IMR-90 (cell line): ENCODE measurements at regions not wholly inside any gene's neighbourhood (a gene's known extent, or its start where the extent isn't known, plus 50 kb on each side); places are given as distances from the start of the nearest gene placed in this dataset.

Experiments used
- BHLHE40 ChIP-seq: fragments of 150-350 bp; IDR thresholded peaks from 2 replicates; pipeline ENCODE4 v1.6.1; 2016; ENCODE audit warnings: mild to moderate bottlenecking, low read depth, low read length
- CEBPB ChIP-seq: IDR thresholded peaks from 2 replicates; pipeline ENCODE4 v1.6.1; 2012; ENCODE audit warnings: low read depth, low read length, improper control_type of control experiment
- FOS ChIP-seq: fragments of 150-350 bp; IDR thresholded peaks from 2 replicates; pipeline ENCODE4 v1.6.1; 2016; ENCODE audit warnings: low read depth, low read length
- MAFK ChIP-seq: IDR thresholded peaks from 2 replicates; pipeline ENCODE4 v1.6.1; 2012; ENCODE audit warnings: low read depth, low read length, improper control_type of control experiment
- MAZ ChIP-seq: IDR thresholded peaks from 2 replicates; pipeline ENCODE4 v1.6.1; 2012; ENCODE audit warnings: low read depth, mild to moderate bottlenecking, low read length, improper control_type of control experiment, moderate library complexity, borderline replicate concordance
- NFE2L2 ChIP-seq: fragments of 150-350 bp; IDR thresholded peaks from 2 replicates; pipeline ENCODE4 v1.6.1; 2016; ENCODE audit warnings: low read depth, mild to moderate bottlenecking, low read length
- POLR2A ChIP-seq: IDR thresholded peaks from 2 replicates; pipeline ENCODE4 v1.6.1; 2012; ENCODE audit warnings: mild to moderate bottlenecking, low read depth, low read length
- RAD21 ChIP-seq: IDR thresholded peaks from 2 replicates; pipeline ENCODE4 v1.6.1; 2012; ENCODE audit warnings: low read length, improper control_type of control experiment
- RCOR1 ChIP-seq: IDR thresholded peaks from 2 replicates; pipeline ENCODE4 v1.6.1; 2012; ENCODE audit warnings: mild to moderate bottlenecking, low read length, improper control_type of control experiment; ENCODE audit not compliant: insufficient replicate concordance
- RFX5 ChIP-seq: IDR thresholded peaks from 2 replicates; pipeline ENCODE4 v1.8.0; 2012; ENCODE audit warnings: low read depth, mild to moderate bottlenecking, low read length, moderate library complexity
- SMC3 ChIP-seq: fragments of 150-350 bp; IDR thresholded peaks from 2 replicates; pipeline ENCODE4 v1.6.1; 2016; ENCODE audit warnings: low read depth, mild to moderate bottlenecking, antibody characterized with exemption, low read length, moderate library complexity
- TF ChIP-seq, protein P1 (sequence below): conservative IDR thresholded peaks from 2 replicates; pipeline ENCODE4 v1.5.1; 2012; ENCODE audit warnings: mild to moderate bottlenecking, low read depth, low read length, improper control_type of control experiment
- TF ChIP-seq, protein P2 (sequence below): fragments of 150-350 bp; IDR thresholded peaks from 2 replicates; pipeline ENCODE4 v1.6.1; 2017; ENCODE audit warnings: mild to moderate bottlenecking, antibody characterized with exemption, low read length, low read depth
- TF ChIP-seq, protein P3 (sequence below): fragments of 150-350 bp; IDR thresholded peaks from 2 replicates; pipeline ENCODE4 v1.6.1; 2016; ENCODE audit warnings: low read depth, mild to moderate bottlenecking, low read length, moderate library complexity, borderline replicate concordance

DNA sequence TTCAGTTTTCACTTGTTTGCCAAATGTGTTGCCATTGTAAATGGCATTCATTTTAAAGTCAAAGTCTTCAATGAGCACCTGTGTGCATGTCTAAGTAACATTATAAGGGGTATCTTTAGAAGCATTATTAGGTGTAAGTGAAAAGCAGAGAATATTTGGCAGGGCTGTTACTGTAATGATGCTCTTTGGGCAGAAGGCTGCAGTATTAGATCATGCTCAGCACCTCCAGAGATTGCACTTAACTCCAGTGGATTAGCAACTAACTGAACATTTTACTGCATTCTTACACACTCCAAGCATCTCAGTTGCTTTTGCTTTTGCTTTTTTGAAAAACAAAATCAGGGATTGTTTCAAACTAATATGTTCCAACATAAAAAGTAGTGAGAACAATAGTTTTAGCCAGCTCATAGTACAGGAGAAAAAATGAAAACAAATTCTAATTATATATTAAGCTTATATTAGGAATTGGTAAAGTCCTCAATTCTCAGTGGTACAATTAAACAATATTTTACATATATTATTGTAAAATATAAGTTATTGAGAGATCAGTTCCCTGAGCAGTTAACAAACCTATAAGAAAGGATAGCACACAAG, 1740.9 kb upstream of the CDH9 start:
- TF ChIP-seq, protein P1, sequence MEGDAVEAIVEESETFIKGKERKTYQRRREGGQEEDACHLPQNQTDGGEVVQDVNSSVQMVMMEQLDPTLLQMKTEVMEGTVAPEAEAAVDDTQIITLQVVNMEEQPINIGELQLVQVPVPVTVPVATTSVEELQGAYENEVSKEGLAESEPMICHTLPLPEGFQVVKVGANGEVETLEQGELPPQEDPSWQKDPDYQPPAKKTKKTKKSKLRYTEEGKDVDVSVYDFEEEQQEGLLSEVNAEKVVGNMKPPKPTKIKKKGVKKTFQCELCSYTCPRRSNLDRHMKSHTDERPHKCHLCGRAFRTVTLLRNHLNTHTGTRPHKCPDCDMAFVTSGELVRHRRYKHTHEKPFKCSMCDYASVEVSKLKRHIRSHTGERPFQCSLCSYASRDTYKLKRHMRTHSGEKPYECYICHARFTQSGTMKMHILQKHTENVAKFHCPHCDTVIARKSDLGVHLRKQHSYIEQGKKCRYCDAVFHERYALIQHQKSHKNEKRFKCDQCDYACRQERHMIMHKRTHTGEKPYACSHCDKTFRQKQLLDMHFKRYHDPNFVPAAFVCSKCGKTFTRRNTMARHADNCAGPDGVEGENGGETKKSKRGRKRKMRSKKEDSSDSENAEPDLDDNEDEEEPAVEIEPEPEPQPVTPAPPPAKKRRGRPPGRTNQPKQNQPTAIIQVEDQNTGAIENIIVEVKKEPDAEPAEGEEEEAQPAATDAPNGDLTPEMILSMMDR: no peak
- no peak for TF ChIP-seq POLR2A
- no peak for TF ChIP-seq MAFK
- TF ChIP-seq, protein P2, sequence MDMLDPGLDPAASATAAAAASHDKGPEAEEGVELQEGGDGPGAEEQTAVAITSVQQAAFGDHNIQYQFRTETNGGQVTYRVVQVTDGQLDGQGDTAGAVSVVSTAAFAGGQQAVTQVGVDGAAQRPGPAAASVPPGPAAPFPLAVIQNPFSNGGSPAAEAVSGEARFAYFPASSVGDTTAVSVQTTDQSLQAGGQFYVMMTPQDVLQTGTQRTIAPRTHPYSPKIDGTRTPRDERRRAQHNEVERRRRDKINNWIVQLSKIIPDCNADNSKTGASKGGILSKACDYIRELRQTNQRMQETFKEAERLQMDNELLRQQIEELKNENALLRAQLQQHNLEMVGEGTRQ: no peak
- no peak for TF ChIP-seq RAD21
- TF ChIP-seq BHLHE40: no peak
- no peak for TF ChIP-seq CEBPB
- no peak for TF ChIP-seq RFX5
- TF ChIP-seq MAZ: no peak
- TF ChIP-seq SMC3: no peak
- TF ChIP-seq FOS: no peak
- TF ChIP-seq, protein P3, sequence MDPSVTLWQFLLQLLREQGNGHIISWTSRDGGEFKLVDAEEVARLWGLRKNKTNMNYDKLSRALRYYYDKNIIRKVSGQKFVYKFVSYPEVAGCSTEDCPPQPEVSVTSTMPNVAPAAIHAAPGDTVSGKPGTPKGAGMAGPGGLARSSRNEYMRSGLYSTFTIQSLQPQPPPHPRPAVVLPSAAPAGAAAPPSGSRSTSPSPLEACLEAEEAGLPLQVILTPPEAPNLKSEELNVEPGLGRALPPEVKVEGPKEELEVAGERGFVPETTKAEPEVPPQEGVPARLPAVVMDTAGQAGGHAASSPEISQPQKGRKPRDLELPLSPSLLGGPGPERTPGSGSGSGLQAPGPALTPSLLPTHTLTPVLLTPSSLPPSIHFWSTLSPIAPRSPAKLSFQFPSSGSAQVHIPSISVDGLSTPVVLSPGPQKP: no peak
- no peak for TF ChIP-seq RCOR1
- TF ChIP-seq NFE2L2: no peak
